NCI-H1048 (cell line): ENCODE measurements at regions not wholly inside any gene's neighbourhood (a gene's known extent, or its start where the extent isn't known, plus 50 kb on each side); places are given as distances from the start of the nearest gene placed in this dataset.
A peak's percentile ranks its signal among the peaks of the same experiment; 100 is the strongest.
"Not testable (repeated sequence)": the region's sequence is repeated elsewhere in the genome, so short reads cannot be mapped to it uniquely, and the experiment has no call there.

Experiments used
- DNase-seq: peaks from one replicate; lab custom pipeline; 2025; lab: John Stamatoyannopoulos, UW

DNA sequence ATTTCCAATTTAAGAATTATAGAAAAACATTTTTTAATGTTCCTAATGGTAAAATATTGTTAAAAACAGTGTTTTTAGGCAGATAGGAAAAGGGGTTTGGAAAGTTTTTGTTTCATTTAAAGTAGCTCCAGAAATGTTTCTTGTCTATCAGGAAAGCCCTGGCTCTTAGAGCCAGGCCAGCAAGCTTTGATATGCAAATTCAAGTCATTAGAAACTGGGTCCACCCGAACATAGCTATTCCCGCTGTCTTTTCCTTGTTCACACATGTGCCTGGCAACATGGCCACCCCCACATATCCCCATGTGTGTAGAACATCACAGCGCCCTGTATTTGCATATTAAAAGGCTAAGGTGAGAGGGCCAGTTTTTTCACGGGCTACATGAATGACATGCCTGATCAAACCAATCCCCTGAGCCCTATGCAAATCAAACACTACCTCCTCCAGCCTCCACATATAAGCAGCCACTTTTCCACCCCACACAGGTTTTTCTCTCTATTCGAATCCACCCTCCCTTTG is 925.3 kb upstream of the CDH10 start:
- peak; percentile 18 for DNase-seq

DNA sequence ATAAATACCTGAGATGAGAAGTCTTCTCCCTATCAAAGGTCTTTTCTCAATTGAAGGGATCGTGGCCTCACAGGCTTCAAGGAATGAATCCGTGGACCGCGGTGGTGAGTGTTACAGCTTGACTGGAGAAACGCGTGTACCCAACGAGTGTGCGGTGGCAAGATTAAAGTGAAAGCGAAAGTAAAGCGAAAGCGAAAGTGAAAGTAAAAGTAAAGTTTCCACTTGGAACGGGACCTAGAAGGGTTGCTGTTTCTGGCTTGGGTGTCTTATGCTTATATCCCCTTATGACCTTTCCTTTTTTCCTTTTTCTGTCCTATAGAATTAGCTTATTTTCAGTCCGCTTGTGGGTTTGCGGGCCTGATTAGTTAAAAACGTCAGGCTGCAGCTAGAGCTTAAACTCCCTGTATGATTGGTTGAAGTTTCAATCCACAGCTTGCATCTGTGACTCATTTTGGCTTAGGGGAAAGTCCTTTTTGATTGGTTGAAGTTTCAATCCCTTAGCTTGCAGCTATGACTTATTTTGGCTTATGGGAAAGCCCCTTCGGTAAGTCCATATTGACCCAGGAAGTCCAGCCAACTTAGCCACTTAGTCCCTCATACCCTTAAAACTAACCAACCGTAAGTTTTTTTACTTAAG is 924.3 kb upstream of the CDH10 start:
- no peak for DNase-seq

DNA sequence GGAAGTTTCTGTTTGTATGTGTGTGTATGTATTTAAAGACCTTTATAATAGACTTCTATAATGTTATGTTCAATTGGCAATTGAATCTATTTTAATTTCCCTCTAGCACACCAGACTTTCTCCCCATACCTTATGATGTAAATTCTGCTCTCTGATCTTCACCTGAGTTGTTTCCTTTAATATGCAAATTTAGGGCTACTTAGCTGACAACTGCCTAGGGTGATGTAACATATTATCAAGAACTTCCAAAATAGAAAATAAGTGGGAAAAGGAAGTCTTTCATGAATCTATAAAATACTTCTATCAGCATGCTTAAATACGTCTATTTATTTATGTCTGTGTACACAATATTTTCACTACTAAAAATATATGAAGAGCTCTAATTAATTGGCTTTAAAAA is 923.5 kb upstream of the CDH10 start:
- DNase-seq: no peak

GRCh38 chr5:25567881-25568280 is 923.1 kb upstream of the CDH10 start:
- no peak for DNase-seq

DNA sequence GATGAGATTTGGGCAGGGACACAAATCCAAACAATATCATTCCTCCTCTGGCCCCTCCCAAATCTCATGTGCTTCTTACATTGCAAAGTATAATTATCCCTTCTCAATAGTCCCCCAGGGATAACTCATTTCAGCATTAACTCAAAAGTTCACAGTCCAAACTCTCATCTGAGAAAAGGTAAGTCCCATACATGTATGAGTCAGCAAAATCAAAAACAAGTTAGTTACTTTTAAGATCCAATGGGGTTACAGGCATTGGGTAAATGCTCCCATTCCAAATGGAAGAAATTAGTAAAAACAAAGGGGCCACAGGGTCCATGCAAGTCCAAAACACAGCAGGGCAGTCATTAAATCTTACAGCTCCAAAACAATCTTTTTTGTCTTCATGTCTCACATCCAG is 917.9 kb upstream of the CDH10 start:
- DNase-seq: no peak

- DNase-seq: no peak
These were observed 909.3 kb upstream of the CDH10 start for GRCh38 chr5:25554077-25554476.

- DNase-seq: no peak
These were observed 908.2 kb upstream of the CDH10 start for GRCh38 chr5:25552871-25553481.

DNA sequence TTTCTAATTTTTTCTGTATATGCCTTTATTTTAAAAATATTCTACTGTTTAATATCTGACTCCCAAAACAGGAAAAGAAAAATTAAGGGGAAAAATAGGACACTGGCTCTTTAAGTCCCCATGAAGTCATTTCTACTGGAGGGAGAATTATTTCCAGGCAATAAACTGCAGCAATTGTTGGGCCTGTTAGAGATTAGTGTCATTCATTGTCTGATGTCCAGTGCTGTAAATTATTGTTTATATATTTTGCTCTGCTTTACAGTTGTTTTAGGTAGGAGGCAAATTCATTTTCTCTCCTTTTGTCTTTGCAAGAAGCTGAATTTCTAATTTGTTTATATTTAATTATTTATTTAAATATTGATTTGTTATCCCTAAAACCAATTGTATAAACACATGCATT is 906.0 kb upstream of the CDH10 start:
- DNase-seq: no peak

- DNase-seq: no peak
These were observed 900.0 kb upstream of the CDH10 start for GRCh38 chr5:25544652-25545249.

DNA sequence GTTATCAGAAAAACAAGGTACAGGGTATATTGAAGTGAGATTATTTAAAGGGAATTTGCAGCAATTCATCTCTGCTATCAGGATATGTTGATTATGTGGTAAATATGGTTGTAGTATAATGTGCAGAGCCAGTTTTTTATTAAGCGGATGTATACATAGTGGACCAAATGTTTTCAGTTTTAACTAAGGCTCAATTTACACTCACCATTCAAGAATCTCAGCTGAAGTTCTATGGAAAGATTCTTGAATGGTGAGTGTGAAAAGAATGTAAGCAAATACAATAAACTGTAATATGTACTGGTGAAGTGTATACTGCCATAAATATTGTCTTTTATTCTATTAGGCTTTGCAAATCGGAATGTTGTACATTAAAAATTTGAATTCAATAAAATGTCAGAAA is 895.9 kb upstream of the CDH10 start:
- DNase-seq: no peak

GRCh38 chr5:25539536-25539935 is 894.8 kb upstream of the CDH10 start:
- DNase-seq: no peak

- not testable (repeated sequence) for DNase-seq
These were observed 891.7 kb upstream of the CDH10 start for GRCh38 chr5:25536461-25536860.

- DNase-seq: no peak
These were observed 871.4 kb upstream of the CDH10 start for GRCh38 chr5:25516141-25516540.

GRCh38 chr5:25515525-25515924 is 870.7 kb upstream of the CDH10 start:
- no peak for DNase-seq

GRCh38 chr5:25510692-25511091 is 865.9 kb upstream of the CDH10 start:
- not testable (repeated sequence) for DNase-seq

DNA sequence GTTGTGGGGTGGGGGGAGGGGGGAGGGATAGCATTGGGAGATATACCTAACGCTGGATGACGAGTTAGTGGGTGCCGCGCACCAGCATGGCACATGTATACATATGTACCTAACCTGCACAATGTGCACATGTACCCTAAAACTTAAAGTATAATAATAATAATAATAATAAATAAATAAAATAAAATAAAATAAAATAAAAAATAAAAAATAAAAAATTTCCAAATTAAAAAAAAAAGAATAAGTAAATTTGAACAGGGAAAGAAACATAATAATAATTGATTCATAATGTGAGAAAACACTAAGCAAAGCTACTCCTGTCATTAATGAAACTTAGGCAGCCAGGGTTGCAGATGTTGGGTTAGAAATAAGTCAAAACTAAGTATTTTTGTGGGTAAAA is 863.2 kb upstream of the CDH10 start:
- not testable (repeated sequence) for DNase-seq

- no peak for DNase-seq
These were observed 855.9 kb upstream of the CDH10 start for GRCh38 chr5:25500635-25501034.

DNA sequence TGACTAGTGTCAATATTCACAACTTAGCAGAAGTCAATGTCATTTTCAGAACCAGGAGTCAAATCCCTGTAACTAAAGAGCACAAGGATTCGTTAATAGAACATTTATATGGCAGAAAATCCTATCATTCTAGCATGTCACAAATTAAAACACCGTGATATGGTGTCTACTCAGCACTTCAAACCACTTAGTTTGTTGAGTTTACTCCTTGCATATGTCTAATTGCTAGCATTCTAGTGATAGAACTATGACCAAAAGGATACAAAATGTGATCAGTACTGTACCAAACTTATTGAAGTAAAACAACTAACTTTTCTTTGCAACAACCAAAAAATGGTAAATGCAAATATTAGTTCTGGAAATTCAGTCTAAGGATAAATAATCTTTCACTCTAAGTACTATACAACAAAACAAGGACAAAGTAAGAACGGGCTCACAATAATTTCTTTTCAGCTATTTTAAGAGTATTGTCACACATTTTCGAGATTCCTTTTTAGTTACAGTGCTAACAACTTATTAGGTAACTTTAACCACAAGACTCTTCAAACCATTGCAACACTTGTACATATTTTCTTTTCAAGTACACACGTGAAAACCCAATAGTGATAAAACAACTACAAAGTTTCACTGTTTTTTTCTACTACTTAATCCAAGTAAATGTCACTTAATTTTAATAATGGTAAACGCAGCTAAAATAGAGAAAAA is 845.2 kb upstream of the CDH10 start:
- DNase-seq: no peak

DNA sequence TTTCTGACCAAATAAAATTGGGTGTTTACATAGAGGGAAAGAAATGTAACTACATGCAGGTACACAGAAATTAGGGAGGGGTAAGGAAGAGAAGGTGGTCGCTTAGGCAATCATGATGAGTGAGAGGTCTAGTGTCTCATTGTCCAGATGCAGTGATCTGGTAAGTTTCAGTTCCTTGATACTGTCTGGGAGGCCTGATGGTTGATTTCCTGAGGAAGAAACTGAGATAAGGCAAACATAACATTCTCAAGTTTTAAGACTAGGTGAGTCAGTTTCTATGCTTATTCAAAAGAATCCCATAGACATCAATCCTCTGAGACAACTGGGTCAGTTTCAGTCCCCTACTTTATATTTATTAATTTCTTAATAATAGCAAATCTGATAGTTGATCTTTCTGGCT is 843.3 kb upstream of the CDH10 start:
- DNase-seq: no peak

GRCh38 chr5:25484391-25484790 is 839.6 kb upstream of the CDH10 start:
- DNase-seq: no peak

GRCh38 chr5:25481463-25481862 is 836.7 kb upstream of the CDH10 start:
- DNase-seq: no peak

GRCh38 chr5:25459082-25459481 is 814.3 kb upstream of the CDH10 start:
- DNase-seq: no peak

DNA sequence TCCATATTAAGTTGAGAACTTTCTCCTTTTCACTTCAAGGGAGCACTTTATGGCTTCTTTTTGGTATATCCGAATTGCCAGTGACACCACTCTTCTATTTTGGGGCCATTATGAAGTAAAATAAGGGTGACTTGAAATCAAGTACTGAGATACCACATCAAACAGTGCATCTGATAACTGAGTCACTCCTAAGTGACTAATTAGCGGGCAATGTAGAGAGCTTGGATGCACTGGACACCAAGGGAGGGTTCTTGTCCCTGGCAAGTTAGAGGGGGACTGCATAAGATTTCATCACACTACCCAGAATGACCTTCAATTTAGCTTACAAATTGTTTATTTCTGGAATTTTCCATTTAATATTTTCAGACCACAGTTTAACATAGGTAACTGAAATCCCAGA is 813.9 kb upstream of the CDH10 start:
- no peak for DNase-seq
